Amniotic epithelial cell (primary cell): ENCODE measurements at regions not wholly inside any gene's neighbourhood (a gene's known extent, or its start where the extent isn't known, plus 50 kb on each side); places are given as distances from the start of the nearest gene placed in this dataset.

Source experiments
- DNase-seq: peaks from one replicate; pipeline ENCODE4 v3.0.0-alpha.2; 2010; ENCODE audit warnings: low read depth

DNA sequence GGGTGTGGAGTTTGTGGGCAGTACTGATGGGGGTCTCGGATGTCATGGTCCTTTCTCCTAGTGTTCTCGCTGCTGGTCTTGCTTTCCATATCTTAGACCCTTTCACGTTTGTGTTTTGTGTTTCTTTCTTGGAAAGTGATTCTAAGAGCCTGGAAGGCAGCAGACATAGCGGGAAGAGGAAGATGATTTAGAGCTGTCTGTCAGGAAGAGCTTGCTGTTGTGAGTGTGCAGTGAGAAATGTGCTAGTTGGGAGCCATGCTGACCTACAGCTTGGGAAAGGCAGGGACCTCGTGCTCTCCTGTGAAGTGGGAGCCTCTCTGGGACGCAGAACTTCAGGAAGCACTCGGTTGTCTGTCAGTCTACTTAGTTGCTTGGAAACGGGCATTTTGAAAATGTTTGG, 122.2 kb downstream of the ZNF518B start:
- no peak for DNase-seq

GRCh38 chr4:10334506-10335028, 122.7 kb downstream of the ZNF518B start:
- no peak for DNase-seq

- no peak for DNase-seq
Observed at GRCh38 chr4:10333942-10334341, 123.3 kb downstream of the ZNF518B start.

DNA sequence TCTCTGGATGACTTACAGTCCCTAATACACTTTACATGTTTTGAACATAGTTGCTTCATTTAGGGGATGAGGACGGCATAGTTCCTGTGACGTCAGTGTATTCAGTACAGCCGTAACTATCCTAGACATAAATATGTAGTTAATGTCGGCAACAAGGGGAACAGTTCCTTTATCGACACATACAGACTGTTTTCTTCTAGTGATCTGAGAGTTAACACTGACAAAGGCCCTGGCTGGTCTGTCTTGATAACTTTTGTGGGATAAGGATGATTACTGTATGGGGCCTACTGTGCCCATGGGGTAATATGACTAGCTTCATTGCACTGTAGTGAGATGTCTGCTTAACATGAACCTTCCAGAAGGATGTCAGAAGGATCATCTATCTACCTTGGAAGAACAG, 131.2 kb downstream of the ZNF518B start:
- DNase-seq, result no peak

- DNase-seq, result no peak
Observed at GRCh38 chr4:10321931-10322330, 135.3 kb downstream of the ZNF518B start.

DNA sequence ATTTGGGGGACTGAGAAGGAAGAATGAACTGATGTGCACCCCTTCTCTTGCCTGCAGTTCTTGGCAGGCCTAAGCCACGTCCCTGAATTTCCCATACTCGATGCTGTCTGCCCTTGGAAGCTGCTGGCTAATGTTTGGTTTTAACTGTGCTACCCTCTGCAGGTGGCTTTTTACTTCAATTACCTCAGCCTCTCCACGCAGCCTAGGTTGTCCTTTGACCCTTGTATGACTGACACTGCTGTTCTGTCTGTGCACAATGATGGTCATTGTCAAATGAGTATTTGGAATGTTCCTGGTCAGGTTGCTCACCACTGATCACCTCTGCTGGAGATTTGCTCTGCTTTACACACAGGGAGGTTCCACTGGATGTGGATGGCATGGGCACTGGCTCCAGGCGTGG, 137.1 kb downstream of the ZNF518B start:
- no peak for DNase-seq

DNA sequence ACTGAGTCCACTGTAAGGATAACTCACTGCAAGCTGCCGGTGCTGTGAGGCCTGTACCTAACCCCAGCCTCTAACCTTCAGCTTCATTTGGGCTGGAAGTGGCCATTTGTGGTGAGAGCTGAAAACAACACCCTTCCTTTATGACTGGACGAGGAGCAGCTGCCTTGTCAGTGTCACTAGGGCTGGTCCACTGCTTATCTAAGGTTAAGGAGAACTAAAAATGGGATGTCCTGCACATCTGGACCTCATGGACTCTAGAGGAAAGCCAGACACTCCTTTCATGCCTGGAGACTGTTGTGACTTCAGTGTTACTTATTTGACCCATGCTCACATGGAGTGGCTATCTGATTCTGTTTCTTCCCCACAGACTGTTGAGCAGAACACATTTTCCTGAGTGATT, 139.9 kb downstream of the ZNF518B start:
- DNase-seq, result no peak

DNA sequence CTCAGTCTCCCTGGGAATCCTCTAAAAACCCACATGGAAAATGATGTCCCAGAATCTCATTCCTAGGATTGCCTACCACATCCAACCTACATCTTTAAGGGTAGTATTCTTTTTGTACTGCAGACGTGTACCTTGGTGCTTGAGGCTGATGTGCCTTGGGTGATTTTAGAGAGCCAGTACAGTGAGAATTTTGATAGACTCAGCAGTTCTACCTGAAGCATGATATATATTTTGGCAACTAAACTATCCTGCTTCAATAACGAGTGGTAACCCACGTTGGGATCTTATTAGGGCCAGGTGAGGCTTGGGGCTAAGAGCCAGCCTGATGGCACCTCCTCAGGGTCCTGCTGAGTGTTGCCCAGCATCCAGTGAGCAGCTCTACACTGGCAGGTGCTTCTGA, 140.4 kb downstream of the ZNF518B start:
- DNase-seq, result no peak

DNA sequence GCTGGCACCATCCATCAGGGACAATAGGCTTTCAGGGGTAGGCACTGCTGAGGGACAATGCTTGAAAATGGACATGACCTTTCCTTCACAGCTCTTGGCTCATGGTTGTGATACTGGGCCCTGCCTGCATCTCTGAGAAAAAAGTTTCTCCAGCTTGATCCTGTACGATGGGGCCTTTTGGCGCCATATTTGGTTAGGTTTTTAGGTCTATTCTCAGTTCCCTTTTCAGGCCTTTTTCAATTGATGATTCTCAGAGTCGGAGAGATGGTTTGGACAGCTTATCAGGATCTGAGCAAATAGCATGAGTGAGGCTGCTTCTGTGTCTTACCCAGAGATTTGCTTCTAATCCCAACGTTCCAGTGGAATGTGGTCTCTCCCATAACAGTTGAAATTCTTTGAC, 141.6 kb downstream of the ZNF518B start:
- DNase-seq, result no peak

DNA sequence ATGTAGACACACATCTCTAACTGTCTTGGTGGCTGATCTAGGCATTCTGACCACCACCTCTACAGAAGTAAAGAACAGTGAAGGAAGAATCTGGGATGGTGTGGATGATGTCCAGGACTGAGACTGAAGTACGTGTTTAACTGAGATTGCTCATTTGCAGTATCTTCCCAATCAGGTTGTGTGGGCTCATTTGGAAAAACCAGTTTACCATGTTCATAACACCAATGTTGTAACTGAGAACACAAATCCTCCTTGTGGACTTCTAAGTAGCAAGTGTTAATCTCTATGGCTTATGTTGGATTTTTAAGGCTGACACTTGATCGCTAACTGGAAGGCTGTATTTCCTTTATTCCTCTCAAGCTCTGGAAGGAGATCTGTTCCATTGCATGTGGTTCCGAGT, 144.7 kb downstream of the ZNF518B start:
- DNase-seq, result no peak

DNA sequence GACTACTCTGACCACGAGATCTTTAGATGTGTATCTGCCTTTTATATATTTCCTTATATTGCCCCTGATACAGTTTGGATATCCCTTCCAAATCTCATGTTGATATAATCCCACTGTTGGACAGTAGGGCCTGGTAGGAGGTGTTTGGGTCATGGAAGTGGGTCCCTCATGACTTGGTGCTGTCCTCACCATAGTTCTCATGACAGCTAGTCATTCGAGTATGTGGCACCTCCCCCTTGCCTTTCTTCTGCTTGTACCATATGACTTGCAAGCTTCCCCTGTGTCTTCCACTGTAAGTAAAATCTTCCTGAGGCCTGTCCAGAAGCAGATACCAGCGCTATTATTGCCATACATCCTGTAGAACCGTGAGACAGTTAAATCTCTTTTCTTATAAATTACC, 145.3 kb downstream of the ZNF518B start:
- no peak for DNase-seq

DNA sequence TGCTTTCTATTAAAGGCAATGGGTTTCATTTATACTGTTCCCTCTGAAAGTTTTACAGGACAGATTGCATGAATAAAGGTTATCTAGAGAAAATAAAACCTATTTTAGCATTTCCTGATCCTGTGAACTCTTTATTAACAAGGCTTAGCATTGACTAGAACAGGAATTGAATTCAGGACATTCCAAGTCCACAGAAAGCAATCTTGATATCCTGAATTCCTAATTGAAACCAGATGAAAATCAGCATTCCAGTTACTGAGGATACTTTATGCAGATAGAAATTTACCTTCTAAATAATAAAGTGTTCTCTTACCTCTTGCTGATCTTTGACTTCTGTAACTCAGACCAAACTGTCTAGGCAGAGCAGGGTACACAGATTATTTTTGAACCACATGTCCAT, 151.4 kb downstream of the ZNF518B start:
- DNase-seq, result no peak

GRCh38 chr4:10303291-10303690, 153.9 kb downstream of the ZNF518B start:
- no peak for DNase-seq

- no peak for DNase-seq
Observed at GRCh38 chr4:10302096-10302495, 155.1 kb downstream of the ZNF518B start.

- no peak for DNase-seq
Observed at GRCh38 chr4:10299601-10300000, 157.6 kb downstream of the ZNF518B start.

GRCh38 chr4:10298681-10299080, 158.5 kb downstream of the ZNF518B start:
- DNase-seq, result no peak

GRCh38 chr4:10296730-10297129, 160.5 kb downstream of the ZNF518B start:
- no peak for DNase-seq

GRCh38 chr4:10295301-10295700, 161.9 kb downstream of the ZNF518B start:
- DNase-seq, result no peak

GRCh38 chr4:10289538-10289906, 167.7 kb downstream of the ZNF518B start:
- DNase-seq, result no peak

GRCh38 chr4:10288830-10289537, 168.2 kb downstream of the ZNF518B start:
- DNase-seq, result no peak

DNA sequence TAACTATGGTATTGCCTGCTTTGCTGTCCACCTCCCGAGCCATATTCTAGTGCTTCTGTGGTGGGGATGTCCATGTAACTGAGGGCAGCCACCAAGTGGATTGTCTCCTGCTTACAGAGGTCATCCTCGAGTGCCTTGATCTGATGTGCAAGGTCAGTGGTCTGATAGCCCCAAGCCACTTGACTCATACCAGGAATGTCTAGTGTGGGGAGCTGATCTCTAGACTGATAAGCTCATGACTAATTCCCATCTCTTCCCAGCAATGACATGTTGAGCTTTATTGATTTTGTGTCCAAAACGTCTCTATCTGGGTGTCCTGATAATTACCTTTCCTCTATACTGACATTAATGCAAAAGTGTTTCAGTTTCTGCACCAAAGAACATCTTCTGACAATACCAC, 168.4 kb upstream of the WDR1 start:
- DNase-seq, result no peak

- DNase-seq, result no peak
Observed at GRCh38 chr4:10283761-10284160, 167.2 kb upstream of the WDR1 start.

- no peak for DNase-seq
Observed at GRCh38 chr4:10281996-10282395, 165.4 kb upstream of the WDR1 start.

- no peak for DNase-seq
Observed at GRCh38 chr4:10279261-10279660, 162.7 kb upstream of the WDR1 start.
